ENCODE measurements at regions not wholly inside any gene's neighbourhood (a gene's known extent, or its start where the extent isn't known, plus 50 kb on each side); places are given as distances from the start of the nearest gene placed in this dataset.
A peak's percentile ranks its signal among the peaks of the same experiment; 100 is the strongest.
"Not testable (repeated sequence)": the region's sequence is repeated elsewhere in the genome, so short reads cannot be mapped to it uniquely, and the experiment has no call there.

GRCh38 chrX:149420566-149420965, 84.5 kb downstream of the IDS start:
- DNase-seq (ENCODE audit: low spot score) = not testable (repeated sequence)

- no peak for DNase-seq (ENCODE audit: low spot score)
Measured at GRCh38 chrX:149398027-149398426, 107.1 kb downstream of the IDS start.

GRCh38 chrX:149392921-149393320, 112.2 kb downstream of the IDS start:
- DNase-seq (ENCODE audit: low spot score) = no peak

- no peak for DNase-seq (ENCODE audit: low spot score)
Measured at GRCh38 chrX:149383852-149384251, 121.3 kb downstream of the IDS start.

- DNase-seq (ENCODE audit: low spot score) = no peak
Measured at GRCh38 chrX:149374751-149375150, 130.4 kb downstream of the IDS start.

- DNase-seq (ENCODE audit: low spot score) = no peak
Measured at GRCh38 chrX:149372866-149373265, 132.2 kb downstream of the IDS start.

- DNase-seq (ENCODE audit: low spot score) = no peak
Measured at GRCh38 chrX:149371986-149372385, 133.1 kb downstream of the IDS start.

- no peak for DNase-seq (ENCODE audit: low spot score)
Measured at GRCh38 chrX:149370097-149370496, 135.0 kb downstream of the IDS start.

GRCh38 chrX:149365552-149365951, 139.6 kb downstream of the IDS start:
- DNase-seq (ENCODE audit: low spot score) = no peak

GRCh38 chrX:149365061-149365460, 140.0 kb downstream of the IDS start:
- DNase-seq (ENCODE audit: low spot score) = no peak

- DNase-seq (ENCODE audit: low spot score) = no peak
Measured at GRCh38 chrX:149363965-149364364, 141.1 kb downstream of the IDS start.

- no peak for DNase-seq (ENCODE audit: low spot score)
Measured at GRCh38 chrX:149346306-149346705, 158.8 kb downstream of the IDS start.

GRCh38 chrX:149322316-149322715, 182.8 kb downstream of the IDS start:
- DNase-seq (ENCODE audit: low spot score) = no peak

GRCh38 chrX:149313871-149314371, 191.2 kb downstream of the IDS start:
- peak; percentile 3 for DNase-seq (ENCODE audit: low spot score)

GRCh38 chrX:149312988-149313387, 192.1 kb downstream of the IDS start:
- DNase-seq (ENCODE audit: low spot score) = no peak

GRCh38 chrX:149312097-149312496, 193.0 kb downstream of the IDS start:
- no peak for DNase-seq (ENCODE audit: low spot score)

- no peak for DNase-seq (ENCODE audit: low spot score)
Measured at GRCh38 chrX:149302705-149303104, 202.4 kb downstream of the IDS start.

GRCh38 chrX:149298111-149298510, 207.0 kb downstream of the IDS start:
- DNase-seq (ENCODE audit: low spot score) = no peak

- no peak for DNase-seq (ENCODE audit: low spot score)
Measured at GRCh38 chrX:149296092-149296491, 209.0 kb downstream of the IDS start.

- peak; percentile 41 for DNase-seq (ENCODE audit: low spot score)
Measured at GRCh38 chrX:149286940-149287349, 218.2 kb downstream of the IDS start.

GRCh38 chrX:149284616-149285015, 220.5 kb downstream of the IDS start:
- DNase-seq (ENCODE audit: low spot score) = no peak

GRCh38 chrX:149283853-149284252, 221.3 kb downstream of the IDS start:
- DNase-seq (ENCODE audit: low spot score) = no peak

GRCh38 chrX:149282909-149283308, 222.2 kb downstream of the IDS start:
- no peak for DNase-seq (ENCODE audit: low spot score)

GRCh38 chrX:149280011-149280410, 225.1 kb downstream of the IDS start:
- DNase-seq (ENCODE audit: low spot score) = no peak

- DNase-seq (ENCODE audit: low spot score) = no peak
Measured at GRCh38 chrX:149275836-149276235, 229.3 kb downstream of the IDS start.
